ENCODE measurements at regions not wholly inside any gene's neighbourhood (a gene's known extent, or its start where the extent isn't known, plus 50 kb on each side); places are given as distances from the start of the nearest gene placed in this dataset.
A peak's percentile ranks its signal among the peaks of the same experiment; 100 is the strongest.

- intact Hi-C loops (cut with DNase I) = no loop called here
- Histone ChIP-seq H3K4me3 (no peak overlapping the region), H3K36me3 (no peaks in the 10 kb centered on the region), H3K4me1 (no peaks in the 10 kb centered on the region), H3K27ac (replicated peaks in 1 of 4) (no peak overlapping the region), H3K27me3 (no peaks in the 10 kb centered on the region), H3K9me3 (no peaks in the 10 kb centered on the region)
- no peak for DNase-seq (ENCODE audit: extremely low spot score)
- TF ChIP-seq EP300 (IDR thresholded peaks at IDR 0.05) = no peak
- WGBS = 83% methylated on average over 5 of the region's 5 CpGs
Measured at GRCh38 chr6:165222315-165223025, 86.9 kb downstream of the C6orf118 start.

DNA sequence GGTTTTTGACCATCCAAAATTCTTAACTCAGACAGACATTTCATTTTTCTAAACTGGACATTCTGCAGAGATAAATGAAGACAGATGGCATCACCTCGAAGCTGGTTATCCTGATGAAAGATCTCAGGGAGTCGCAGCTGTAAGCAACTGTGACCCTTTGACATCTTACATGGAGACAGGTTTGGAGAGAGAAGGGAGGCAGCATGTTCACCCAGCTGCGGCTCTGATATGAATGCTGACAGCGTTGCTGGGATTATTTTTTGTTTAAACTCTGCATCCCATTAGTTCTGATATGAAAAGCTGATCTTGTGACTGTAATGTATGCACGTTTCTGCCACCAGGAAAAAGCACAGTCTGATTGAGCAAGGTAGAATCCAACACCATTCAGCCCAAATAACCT lies 89.4 kb downstream of the C6orf118 start:
- Histone ChIP-seq H3K4me3 (no peak overlapping the region), H3K4me1 (no peaks in the 10 kb centered on the region), H3K27ac (replicated peaks in 1 of 4) (no peak overlapping the region), H3K27me3 (no peaks in the 10 kb centered on the region), H3K9me3 (no peaks in the 10 kb centered on the region), H3K36me3 (no peaks in the 10 kb centered on the region)
- WGBS = 26% methylated on average over 5 of the region's 5 CpGs
- intact Hi-C loops (cut with DNase I) = no loop called here
- DNase-seq (ENCODE audit: extremely low spot score) = peak; percentile 89
- TF ChIP-seq POLR2AphosphoS5 (IDR thresholded peaks at IDR 0.05) (no peak), EP300 (IDR thresholded peaks at IDR 0.05) (no peak), POLR2A (IDR thresholded peaks at IDR 0.05; ENCODE audit: low read depth) (no peak)
- TF ChIP-seq, protein P1, sequence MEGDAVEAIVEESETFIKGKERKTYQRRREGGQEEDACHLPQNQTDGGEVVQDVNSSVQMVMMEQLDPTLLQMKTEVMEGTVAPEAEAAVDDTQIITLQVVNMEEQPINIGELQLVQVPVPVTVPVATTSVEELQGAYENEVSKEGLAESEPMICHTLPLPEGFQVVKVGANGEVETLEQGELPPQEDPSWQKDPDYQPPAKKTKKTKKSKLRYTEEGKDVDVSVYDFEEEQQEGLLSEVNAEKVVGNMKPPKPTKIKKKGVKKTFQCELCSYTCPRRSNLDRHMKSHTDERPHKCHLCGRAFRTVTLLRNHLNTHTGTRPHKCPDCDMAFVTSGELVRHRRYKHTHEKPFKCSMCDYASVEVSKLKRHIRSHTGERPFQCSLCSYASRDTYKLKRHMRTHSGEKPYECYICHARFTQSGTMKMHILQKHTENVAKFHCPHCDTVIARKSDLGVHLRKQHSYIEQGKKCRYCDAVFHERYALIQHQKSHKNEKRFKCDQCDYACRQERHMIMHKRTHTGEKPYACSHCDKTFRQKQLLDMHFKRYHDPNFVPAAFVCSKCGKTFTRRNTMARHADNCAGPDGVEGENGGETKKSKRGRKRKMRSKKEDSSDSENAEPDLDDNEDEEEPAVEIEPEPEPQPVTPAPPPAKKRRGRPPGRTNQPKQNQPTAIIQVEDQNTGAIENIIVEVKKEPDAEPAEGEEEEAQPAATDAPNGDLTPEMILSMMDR (IDR thresholded peaks at IDR 0.05) = no peak

GRCh38 chr6:165219629-165220028 lies 89.8 kb downstream of the C6orf118 start:
- peak; percentile 26 for DNase-seq (ENCODE audit: extremely low spot score)
- 40% methylated on average over 4 of the region's 4 CpGs for WGBS
- intact Hi-C loops (cut with DNase I) = no loop called here

DNA sequence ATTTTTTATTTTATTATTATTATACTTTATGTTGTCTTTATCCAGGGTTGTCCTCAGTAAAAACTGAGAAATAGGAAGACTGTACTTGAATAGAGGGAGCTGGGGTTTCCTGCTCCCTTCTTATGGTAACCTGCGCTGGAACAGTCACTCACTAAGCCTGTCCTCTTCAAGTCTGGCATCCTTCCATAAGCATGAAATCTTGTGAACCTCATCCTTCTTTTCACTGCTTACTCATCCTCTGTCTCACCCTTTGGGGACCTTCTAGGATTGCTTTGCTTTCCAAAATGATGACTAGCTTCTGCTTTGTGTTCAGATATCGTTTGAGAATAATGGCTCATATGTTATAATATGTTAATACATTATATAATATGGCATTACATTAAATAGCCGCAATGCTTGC lies 90.6 kb downstream of the C6orf118 start:
- H3K9me3 ChIP-seq = no peaks in the 10 kb centered on the region
- H3K27ac ChIP-seq (replicated peaks in 1 of 4) = no peak overlapping the region
- intact Hi-C loops (cut with DNase I) = no loop called here
- 43% methylated on average over 3 of the region's 3 CpGs for WGBS
- H3K36me3 ChIP-seq = no peaks in the 10 kb centered on the region
- no peak for TF ChIP-seq EP300 (IDR thresholded peaks at IDR 0.05)
- TF ChIP-seq POLR2AphosphoS5 (IDR thresholded peaks at IDR 0.05) = no peak
- TF ChIP-seq, protein P1 (IDR thresholded peaks at IDR 0.05) = no peak
- TF ChIP-seq POLR2A (IDR thresholded peaks at IDR 0.05; ENCODE audit: low read depth) = no peak
- H3K4me1 ChIP-seq = no peaks in the 10 kb centered on the region
- H3K4me3 ChIP-seq = no peak overlapping the region
- peak; percentile 29 for DNase-seq (ENCODE audit: extremely low spot score)
- no peaks in the 10 kb centered on the region for H3K27me3 ChIP-seq

More at GRCh38 chr6:165219629-165220028, 89.8 kb downstream of the C6orf118 start:
- no peaks in the 10 kb centered on the region for H3K9me3 ChIP-seq
- no peak overlapping the region for H3K4me3 ChIP-seq
- H3K4me1 ChIP-seq = no peaks in the 10 kb centered on the region
- H3K27ac ChIP-seq (replicated peaks in 1 of 4) = no peak overlapping the region
- H3K27me3 ChIP-seq = no peaks in the 10 kb centered on the region
- H3K36me3 ChIP-seq = no peaks in the 10 kb centered on the region
- TF ChIP-seq POLR2A (IDR thresholded peaks at IDR 0.05; ENCODE audit: low read depth) = no peak
- TF ChIP-seq EP300 (IDR thresholded peaks at IDR 0.05) = no peak
- TF ChIP-seq, protein P1 (IDR thresholded peaks at IDR 0.05) = no peak
- no peak for TF ChIP-seq POLR2AphosphoS5 (IDR thresholded peaks at IDR 0.05)

DNA sequence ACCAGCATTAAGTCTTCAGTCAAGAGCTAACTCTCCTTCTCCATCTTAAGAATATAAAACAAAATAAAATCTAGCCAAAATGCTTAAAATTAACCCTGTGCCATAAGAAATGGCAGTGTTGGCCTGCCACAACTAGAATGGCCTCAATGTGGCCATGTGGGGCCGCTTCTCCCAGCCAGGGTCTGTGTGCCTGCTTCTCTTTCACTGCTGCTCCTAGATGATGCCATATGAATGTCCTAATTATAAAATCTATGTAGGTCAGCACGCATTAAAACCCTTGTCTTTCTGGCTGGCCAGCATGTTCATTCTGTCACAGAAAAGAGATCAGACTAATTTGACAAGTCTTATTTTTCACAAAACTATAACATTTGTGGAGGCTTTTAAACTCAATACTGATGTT lies 102.6 kb downstream of the C6orf118 start:
- TF ChIP-seq, protein P1 (IDR thresholded peaks at IDR 0.05) = no peak
- TF ChIP-seq EP300 (IDR thresholded peaks at IDR 0.05) (no peak), POLR2AphosphoS5 (IDR thresholded peaks at IDR 0.05) (no peak), POLR2A (IDR thresholded peaks at IDR 0.05; ENCODE audit: low read depth) (no peak)
- Histone ChIP-seq H3K4me3 (no peak overlapping the region), H3K27me3 (no peaks in the 10 kb centered on the region), H3K27ac (replicated peaks in 1 of 4) (no peak overlapping the region), H3K36me3 (no peaks in the 10 kb centered on the region), H3K9me3 (no peaks in the 10 kb centered on the region), H3K4me1 (no peaks in the 10 kb centered on the region)
- 93% methylated on average over 2 of the region's 2 CpGs for WGBS
- intact Hi-C loops (cut with DNase I) = no loop called here
- DNase-seq (ENCODE audit: extremely low spot score) = peak; percentile 77

Measured in esophagus muscularis mucosa (tissue), 4 donors.